Adrenal gland (tissue), 5 donors: ENCODE measurements at regions not wholly inside any gene's neighbourhood (a gene's known extent, or its start where the extent isn't known, plus 50 kb on each side); places are given as distances from the start of the nearest gene placed in this dataset.

Source experiments
- POLR2A ChIP-seq, 2 donors: fragments of 450-650 bp; IDR thresholded peaks; one replicate each; pipeline ENCODE4 v1.6.1; 2017; ENCODE audit warnings: antibody characterized with exemption in 2 of 2, mild to moderate bottlenecking in 2 of 2, moderate library complexity in 1 of 2
- TF ChIP-seq, protein P1 (sequence below), 6 experiments: fragments of 450-650 bp in 4 of 6; fragments of 200-600 bp in 2 of 6; sonication (generic) in 1 of 6; IDR thresholded peaks; 1 replicate in 5 of 6; 2 replicates in 1 of 6; pipeline versions ENCODE4 v1.5.1 to v1.8.0; 2016 to 2021; ENCODE audit warnings: antibody characterized with exemption in 6 of 6, mild to moderate bottlenecking in 2 of 6, moderate library complexity in 1 of 6
- donor health status: DM: no; HTN: no; CAD: no.

DNA sequence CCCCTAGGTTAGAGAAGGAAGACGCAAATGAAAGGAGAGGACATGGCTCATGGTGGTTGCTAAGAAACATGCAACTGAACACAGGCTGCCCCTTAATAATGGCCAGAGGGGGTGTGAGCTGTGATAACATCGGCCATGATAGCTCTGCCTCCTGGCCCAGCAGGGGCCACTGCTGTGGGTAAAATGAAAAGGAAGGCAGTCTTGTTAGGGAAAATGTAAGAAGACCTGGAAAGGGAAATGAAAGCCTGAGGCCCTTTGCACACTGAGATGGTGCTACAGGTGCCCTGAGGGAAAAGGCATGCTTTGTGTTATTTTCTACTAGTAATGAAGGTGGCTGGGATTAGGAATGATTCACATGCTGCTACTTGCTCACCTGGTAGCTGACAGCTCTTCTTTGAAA is 123.6 kb upstream of the MID1 start:
- TF ChIP-seq, protein P1, sequence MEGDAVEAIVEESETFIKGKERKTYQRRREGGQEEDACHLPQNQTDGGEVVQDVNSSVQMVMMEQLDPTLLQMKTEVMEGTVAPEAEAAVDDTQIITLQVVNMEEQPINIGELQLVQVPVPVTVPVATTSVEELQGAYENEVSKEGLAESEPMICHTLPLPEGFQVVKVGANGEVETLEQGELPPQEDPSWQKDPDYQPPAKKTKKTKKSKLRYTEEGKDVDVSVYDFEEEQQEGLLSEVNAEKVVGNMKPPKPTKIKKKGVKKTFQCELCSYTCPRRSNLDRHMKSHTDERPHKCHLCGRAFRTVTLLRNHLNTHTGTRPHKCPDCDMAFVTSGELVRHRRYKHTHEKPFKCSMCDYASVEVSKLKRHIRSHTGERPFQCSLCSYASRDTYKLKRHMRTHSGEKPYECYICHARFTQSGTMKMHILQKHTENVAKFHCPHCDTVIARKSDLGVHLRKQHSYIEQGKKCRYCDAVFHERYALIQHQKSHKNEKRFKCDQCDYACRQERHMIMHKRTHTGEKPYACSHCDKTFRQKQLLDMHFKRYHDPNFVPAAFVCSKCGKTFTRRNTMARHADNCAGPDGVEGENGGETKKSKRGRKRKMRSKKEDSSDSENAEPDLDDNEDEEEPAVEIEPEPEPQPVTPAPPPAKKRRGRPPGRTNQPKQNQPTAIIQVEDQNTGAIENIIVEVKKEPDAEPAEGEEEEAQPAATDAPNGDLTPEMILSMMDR (IDR thresholded peaks at IDR 0.05): no peak
- TF ChIP-seq POLR2A (IDR thresholded peaks at IDR 0.05): no peak
